Esophagus (tissue), 2 donors: ENCODE measurements at regions not wholly inside any gene's neighbourhood (a gene's known extent, or its start where the extent isn't known, plus 50 kb on each side); places are given as distances from the start of the nearest gene placed in this dataset.
"Not testable (repeated sequence)": the region's sequence is repeated elsewhere in the genome, so short reads cannot be mapped to it uniquely, and the experiment has no call there.

Experiments used
- H3K27ac ChIP-seq, 2 donors: one replicate each; pipeline ENCODE4 v1.5.1; 2013; ENCODE audit warnings: low read depth in 2 of 2, mild to moderate bottlenecking in 2 of 2, inconsistent platforms in 1 of 2, low read length in 1 of 2, moderate library complexity in 1 of 2
- H3K27me3 ChIP-seq, 2 donors: one replicate each; pipeline ENCODE4 v1.6.1; 2013; ENCODE audit warnings: low read length in 2 of 2, control low read depth in 1 of 2, mild to moderate bottlenecking in 1 of 2; ENCODE audit not compliant: insufficient read depth in 2 of 2, control insufficient read depth in 1 of 2
- H3K36me3 ChIP-seq, 2 donors: one replicate each; pipeline ENCODE4 v1.6.1; 2013; ENCODE audit warnings: low read length in 1 of 2; ENCODE audit not compliant: control insufficient read depth in 2 of 2, insufficient read depth in 2 of 2
- H3K4me1 ChIP-seq, 2 donors: one replicate each; pipeline ENCODE4 v1.6.1; 2013; ENCODE audit warnings: low read length in 1 of 2; ENCODE audit not compliant: control insufficient read depth in 2 of 2, insufficient read depth in 2 of 2
- H3K4me3 ChIP-seq, 2 donors: one replicate each; pipeline ENCODE4 v1.5.1; 2013; ENCODE audit warnings: low read length in 2 of 2, mild to moderate bottlenecking in 2 of 2, low read depth in 1 of 2, moderate library complexity in 1 of 2
- H3K9me3 ChIP-seq, 2 donors: one replicate each; pipeline ENCODE4 v1.6.1; 2013; ENCODE audit warnings: mild to moderate bottlenecking in 2 of 2, low read depth in 1 of 2, low read length in 1 of 2, moderate library complexity in 1 of 2; ENCODE audit not compliant: control insufficient read depth in 2 of 2, insufficient read depth in 1 of 2
- WGBS, 2 donors: extraction: QIAGEN DNeasy Blood & Tissue Kit; methylation state at CpG; one replicate each; pipeline ENCODE4 v1.1.7; 2013; 5-methylcytosine and 5-hydroxymethylcytosine counted together
- donor health status: healthy with polysubstance abuse.
- donor health status: Bipolar disorder and iron deficiency.

DNA sequence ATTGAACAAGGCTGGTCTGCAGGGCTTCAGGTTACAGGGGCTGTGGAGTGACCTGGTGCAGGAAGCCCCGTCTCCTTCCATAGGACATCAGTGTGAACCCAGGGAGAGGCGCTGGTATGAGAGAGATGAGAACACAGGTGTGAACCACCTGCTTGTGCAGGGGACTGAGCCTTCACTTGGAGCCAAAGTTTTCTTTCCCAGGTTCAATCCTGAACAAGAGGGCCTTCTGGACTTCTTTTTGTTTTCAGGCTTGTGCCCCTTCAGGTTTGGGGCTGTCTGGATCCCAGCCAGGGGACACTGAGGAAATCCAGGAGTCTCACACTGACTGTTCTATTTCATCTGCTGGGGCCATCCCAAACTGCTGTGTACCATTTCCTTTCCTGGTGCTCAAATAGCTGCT is 88.6 kb downstream of the GGTLC2 start:
- H3K4me3 ChIP-seq, H3K36me3 ChIP-seq, H3K27me3 ChIP-seq, H3K4me1 ChIP-seq, H3K27ac ChIP-seq, H3K9me3 ChIP-seq: not testable (repeated sequence)
- WGBS, 2 donors: 69 to 88% methylated on average over 2 of the region's 2 CpGs

- H3K27ac ChIP-seq: no peak overlapping the region
- no peaks in the 10 kb centered on the region for H3K9me3 ChIP-seq
- 73 to 82% methylated on average over 7 of the region's 7 CpGs for WGBS, 2 donors
- no peaks in the 10 kb centered on the region for H3K36me3 ChIP-seq
- no peaks in the 10 kb centered on the region for H3K27me3 ChIP-seq
- no peaks in the 10 kb centered on the region for H3K4me1 ChIP-seq
- H3K4me3 ChIP-seq: no peak overlapping the region
Measured at GRCh38 chr22:22733881-22734373, 89.5 kb downstream of the GGTLC2 start.

DNA sequence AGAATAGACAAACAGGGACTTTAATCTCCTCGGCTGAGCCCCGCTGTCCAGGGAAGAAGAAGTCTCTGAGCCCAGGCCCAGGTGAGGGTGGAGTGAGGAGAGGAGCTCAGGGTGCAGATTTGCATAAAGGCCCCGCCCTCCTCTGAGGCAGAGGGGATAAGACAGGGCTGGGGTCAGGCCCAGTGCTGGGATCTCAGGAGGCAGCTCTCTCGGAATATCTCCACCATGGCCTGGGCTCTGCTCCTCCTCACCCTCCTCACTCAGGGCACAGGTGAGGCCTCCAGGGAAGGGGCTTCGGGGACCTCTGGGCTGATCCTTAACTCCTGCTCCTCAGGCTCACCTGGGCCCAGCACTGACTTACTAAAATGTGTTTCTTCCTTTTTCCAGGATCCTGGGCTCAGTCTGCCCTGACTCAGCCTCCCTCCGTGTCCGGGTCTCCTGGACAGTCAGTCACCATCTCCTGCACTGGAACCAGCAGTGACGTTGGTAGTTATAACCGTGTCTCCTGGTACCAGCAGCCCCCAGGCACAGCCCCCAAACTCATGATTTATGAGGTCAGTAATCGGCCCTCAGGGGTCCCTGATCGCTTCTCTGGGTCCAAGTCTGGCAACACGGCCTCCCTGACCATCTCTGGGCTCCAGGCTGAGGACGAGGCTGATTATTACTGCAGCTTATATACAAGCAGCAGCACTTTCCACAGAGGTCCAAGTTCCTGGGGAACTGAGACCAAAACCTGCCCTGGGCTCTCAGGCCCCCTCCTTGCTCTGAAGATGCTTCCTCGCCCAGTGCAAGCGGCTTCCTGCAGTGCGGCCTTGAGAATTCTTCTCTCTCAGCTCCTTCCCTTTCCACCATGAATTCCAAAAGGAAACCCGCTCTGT is 90.2 kb downstream of the GGTLC2 start:
- H3K27ac ChIP-seq, H3K9me3 ChIP-seq, H3K36me3 ChIP-seq, H3K27me3 ChIP-seq, H3K4me3 ChIP-seq, H3K4me1 ChIP-seq: not testable (repeated sequence)
- 76 to 77% methylated on average over 16 to 17 of the region's 17 CpGs for WGBS, 2 donors

DNA sequence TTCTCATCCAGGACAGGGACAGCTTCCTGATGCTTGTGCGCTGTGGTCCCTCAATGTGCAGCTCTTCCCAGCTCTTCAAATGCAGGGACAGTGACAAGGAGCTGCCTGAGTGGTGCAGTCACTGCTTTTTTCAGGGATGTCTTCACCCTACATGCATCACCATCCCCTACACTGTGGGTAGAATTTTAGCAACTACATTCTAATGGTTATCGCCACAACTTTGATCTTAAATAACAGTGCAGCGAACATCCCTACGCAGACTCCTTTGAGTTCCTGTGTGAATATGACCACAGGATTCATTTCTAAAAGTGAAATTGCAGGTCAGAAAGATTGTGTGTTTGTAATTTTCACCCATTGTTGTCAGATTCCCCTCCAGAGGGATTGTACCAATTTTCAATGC is 90.9 kb downstream of the GGTLC2 start:
- not testable (repeated sequence) for H3K27ac ChIP-seq, H3K4me1 ChIP-seq, H3K36me3 ChIP-seq, H3K9me3 ChIP-seq, H3K4me3 ChIP-seq, H3K27me3 ChIP-seq
- WGBS, 2 donors: 92% methylated on average over 4 of the region's 4 CpGs

GRCh38 chr22:22735695-22736611 is 91.5 kb downstream of the GGTLC2 start:
- no peaks in the 10 kb centered on the region for H3K9me3 ChIP-seq
- no peak overlapping the region for H3K27ac ChIP-seq
- no peaks in the 10 kb centered on the region for H3K36me3 ChIP-seq
- no peak overlapping the region for H3K4me3 ChIP-seq
- 65 to 67% methylated on average over 3 of the region's 3 CpGs for WGBS, 2 donors
- no peaks in the 10 kb centered on the region for H3K4me1 ChIP-seq
- no peaks in the 10 kb centered on the region for H3K27me3 ChIP-seq

GRCh38 chr22:22737590-22737989 is 93.2 kb downstream of the GGTLC2 start:
- H3K4me1 ChIP-seq: no peaks in the 10 kb centered on the region
- WGBS, 2 donors: 62 to 76% methylated on average over 2 of the region's 2 CpGs
- no peaks in the 10 kb centered on the region for H3K36me3 ChIP-seq
- H3K9me3 ChIP-seq: no peaks in the 10 kb centered on the region
- no peaks in the 10 kb centered on the region for H3K27me3 ChIP-seq
- no peak overlapping the region for H3K4me3 ChIP-seq
- no peak overlapping the region for H3K27ac ChIP-seq

DNA sequence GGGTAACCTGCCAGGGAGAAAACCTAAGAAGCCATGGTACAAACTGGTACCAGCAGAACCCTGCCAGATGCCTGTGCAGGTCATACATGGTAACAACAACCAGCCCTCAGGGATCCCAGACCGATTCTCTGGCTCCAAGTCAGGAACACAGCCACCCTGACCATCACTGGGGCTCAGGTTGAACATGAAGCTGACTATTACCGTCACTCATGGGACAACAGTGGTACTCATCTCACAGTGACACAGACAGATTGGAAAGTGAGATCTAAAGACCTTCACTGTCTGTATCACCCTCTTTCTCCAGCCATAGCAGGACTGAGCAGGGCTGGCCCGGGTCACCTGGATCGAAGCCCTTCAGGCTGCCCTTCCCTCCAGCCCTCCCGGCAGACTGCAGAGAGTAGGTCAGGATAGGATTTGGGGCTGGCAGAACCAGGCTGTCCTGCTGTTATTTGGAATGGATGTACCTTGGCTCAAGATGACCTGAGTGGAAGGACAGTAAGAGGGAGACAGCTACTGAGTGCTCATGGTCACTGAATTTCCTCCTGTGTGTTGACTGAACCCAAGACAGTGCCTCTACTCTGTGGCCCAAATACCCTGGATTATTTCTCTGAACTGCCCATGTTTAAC is 94.7 kb downstream of the GGTLC2 start:
- Histone ChIP-seq H3K4me3 (no peak overlapping the region), H3K36me3 (no peaks in the 10 kb centered on the region), H3K27me3 (no peaks in the 10 kb centered on the region), H3K27ac (no peak overlapping the region), H3K9me3 (no peaks in the 10 kb centered on the region), H3K4me1 (no peaks in the 10 kb centered on the region)
- WGBS, 2 donors: 78 to 81% methylated on average over 5 of the region's 5 CpGs

- Histone ChIP-seq H3K9me3 (no peaks in the 10 kb centered on the region), H3K4me3 (no peak overlapping the region), H3K4me1 (no peaks in the 10 kb centered on the region), H3K27ac (no peak overlapping the region), H3K27me3 (no peaks in the 10 kb centered on the region), H3K36me3 (no peaks in the 10 kb centered on the region)
- WGBS, 2 donors: 74 to 78% methylated on average over 5 of the region's 5 CpGs
Measured at GRCh38 chr22:22740560-22741276, 96.3 kb downstream of the GGTLC2 start.

DNA sequence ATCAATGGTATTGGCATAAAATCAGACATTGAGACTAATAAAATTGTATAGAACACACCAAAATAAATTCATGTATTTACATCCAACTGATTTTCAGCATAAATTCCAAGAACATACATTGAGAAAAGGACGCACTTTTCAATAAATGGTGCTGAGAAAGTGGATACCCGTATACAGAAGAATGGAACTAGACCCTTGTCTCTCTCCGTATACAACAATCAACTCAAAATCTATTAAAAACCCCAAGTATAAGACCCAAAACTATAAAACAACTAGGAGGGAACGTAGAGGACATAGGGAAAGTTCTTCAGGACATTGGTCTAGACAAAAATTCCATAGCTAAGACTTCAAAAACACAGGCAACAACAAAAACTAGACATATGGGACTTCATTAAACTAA is 97.4 kb downstream of the GGTLC2 start:
- WGBS, 2 donors: 80% methylated on average over 4 of the region's 4 CpGs

More for the DNA sequence above, 97.4 kb downstream of the GGTLC2 start:
- Histone ChIP-seq H3K4me3 (no peak overlapping the region), H3K27ac (no peak overlapping the region), H3K9me3 (no peaks in the 10 kb centered on the region), H3K36me3 (no peaks in the 10 kb centered on the region), H3K27me3 (no peaks in the 10 kb centered on the region), H3K4me1 (no peaks in the 10 kb centered on the region)
